ENCODE measurements at regions not wholly inside any gene's neighbourhood (a gene's known extent, or its start where the extent isn't known, plus 50 kb on each side); places are given as distances from the start of the nearest gene placed in this dataset.

GRCh38 chr12:91516695-91517047, 334.1 kb upstream of the DCN start:
- H3K4me1 ChIP-seq (ENCODE audit: low read length), result no peaks in the 10 kb centered on the region
- H3K9me2 ChIP-seq (replicated peaks; ENCODE audit: insufficient read depth, low read length), result no peaks in the 10 kb centered on the region
- H3K36me3 ChIP-seq (replicated peaks; ENCODE audit: insufficient read depth, low read length), result no peaks in the 10 kb centered on the region

GRCh38 chr12:91515944-91516694, 333.5 kb upstream of the DCN start:
- no peak for DNase-seq
- Histone ChIP-seq H3K79me2 (ENCODE audit: low read length) (no peaks in the 10 kb centered on the region), H3K27ac (ENCODE audit: low read length) (no peak overlapping the region), H4K20me1 (ENCODE audit: insufficient read depth, low read length) (no peaks in the 10 kb centered on the region), H3K27me3 (replicated peaks; ENCODE audit: insufficient read depth, low read length) (no peaks in the 10 kb centered on the region), H3K36me3 (replicated peaks; ENCODE audit: insufficient read depth, low read length) (no peaks in the 10 kb centered on the region), H3K4me1 (ENCODE audit: low read length) (no peaks in the 10 kb centered on the region), H3K4me2 (ENCODE audit: low read depth, low read length) (no peak overlapping the region), H3K9ac (ENCODE audit: low read length) (no peak overlapping the region), H2AFZ (ENCODE audit: low read length) (no peak overlapping the region), H3F3A (ENCODE audit: insufficient read depth, low read length) (no peaks in the 10 kb centered on the region), H3K9me2 (replicated peaks; ENCODE audit: insufficient read depth, low read length) (no peaks in the 10 kb centered on the region), H3K9me3 (replicated peaks; ENCODE audit: insufficient read depth, low read length) (no peaks in the 10 kb centered on the region), H3K4me3 (ENCODE audit: low read length) (no peak overlapping the region)
- TF ChIP-seq EZH2 (optimal IDR thresholded peaks at IDR 0.05; ENCODE audit: low read depth, low read length) (no peak), EZH2phosphoT487 (IDR thresholded peaks at IDR 0.05; ENCODE audit: low read length) (no peak), CTCF (IDR thresholded peaks at IDR 0.05; ENCODE audit: low read length) (no peak)

More at GRCh38 chr12:91516695-91517047, 334.1 kb upstream of the DCN start:
- no peaks in the 10 kb centered on the region for H3K79me2 ChIP-seq (ENCODE audit: low read length)
- no peak for DNase-seq
- H2AFZ ChIP-seq (ENCODE audit: low read length), result no peak overlapping the region
- H4K20me1 ChIP-seq (ENCODE audit: insufficient read depth, low read length), result no peaks in the 10 kb centered on the region
- H3K4me3 ChIP-seq (ENCODE audit: low read length), result no peak overlapping the region
- H3K27ac ChIP-seq (ENCODE audit: low read length), result no peak overlapping the region
- H3K9me3 ChIP-seq (replicated peaks; ENCODE audit: insufficient read depth, low read length), result no peaks in the 10 kb centered on the region
- H3K27me3 ChIP-seq (replicated peaks; ENCODE audit: insufficient read depth, low read length), result no peaks in the 10 kb centered on the region
- no peak for TF ChIP-seq EZH2 (optimal IDR thresholded peaks at IDR 0.05; ENCODE audit: low read depth, low read length)
- no peak overlapping the region for H3K4me2 ChIP-seq (ENCODE audit: low read depth, low read length)
- no peaks in the 10 kb centered on the region for H3F3A ChIP-seq (ENCODE audit: insufficient read depth, low read length)
- no peak overlapping the region for H3K9ac ChIP-seq (ENCODE audit: low read length)

- Histone ChIP-seq H2AFZ (ENCODE audit: low read length) (no peak overlapping the region), H3K27me3 (replicated peaks; ENCODE audit: insufficient read depth, low read length) (no peaks in the 10 kb centered on the region), H3K36me3 (replicated peaks; ENCODE audit: insufficient read depth, low read length) (no peaks in the 10 kb centered on the region), H3K9me3 (replicated peaks; ENCODE audit: insufficient read depth, low read length) (no peaks in the 10 kb centered on the region), H3K27ac (ENCODE audit: low read length) (no peak overlapping the region), H3K4me3 (ENCODE audit: low read length) (no peak overlapping the region), H3K9ac (ENCODE audit: low read length) (no peak overlapping the region), H3K79me2 (ENCODE audit: low read length) (no peaks in the 10 kb centered on the region), H3K4me1 (ENCODE audit: low read length) (no peaks in the 10 kb centered on the region), H3K9me2 (replicated peaks; ENCODE audit: insufficient read depth, low read length) (no peaks in the 10 kb centered on the region), H4K20me1 (ENCODE audit: insufficient read depth, low read length) (no peaks in the 10 kb centered on the region), H3F3A (ENCODE audit: insufficient read depth, low read length) (no peaks in the 10 kb centered on the region), H3K4me2 (ENCODE audit: low read depth, low read length) (no peak overlapping the region)
- no peak for DNase-seq
- no peak for TF ChIP-seq CTCF (IDR thresholded peaks at IDR 0.05; ENCODE audit: low read length)
- no peak for TF ChIP-seq EZH2phosphoT487 (IDR thresholded peaks at IDR 0.05; ENCODE audit: low read length)
- no peak for TF ChIP-seq EZH2 (optimal IDR thresholded peaks at IDR 0.05; ENCODE audit: low read depth, low read length)
Measured at GRCh38 chr12:91513313-91513712, 330.7 kb upstream of the DCN start.

GRCh38 chr12:91511795-91512420, 329.3 kb upstream of the DCN start:
- Histone ChIP-seq H3K9me3 (replicated peaks; ENCODE audit: insufficient read depth, low read length) (no peaks in the 10 kb centered on the region), H4K20me1 (ENCODE audit: insufficient read depth, low read length) (no peaks in the 10 kb centered on the region), H3K27me3 (replicated peaks; ENCODE audit: insufficient read depth, low read length) (no peaks in the 10 kb centered on the region), H3K36me3 (replicated peaks; ENCODE audit: insufficient read depth, low read length) (no peaks in the 10 kb centered on the region), H2AFZ (ENCODE audit: low read length) (no peak overlapping the region), H3K4me3 (ENCODE audit: low read length) (no peak overlapping the region), H3F3A (ENCODE audit: insufficient read depth, low read length) (no peaks in the 10 kb centered on the region), H3K9ac (ENCODE audit: low read length) (no peak overlapping the region), H3K4me2 (ENCODE audit: low read depth, low read length) (no peak overlapping the region), H3K27ac (ENCODE audit: low read length) (no peak overlapping the region), H3K4me1 (ENCODE audit: low read length) (peaks cover 8% of the 10 kb centered on the region), H3K9me2 (replicated peaks; ENCODE audit: insufficient read depth, low read length) (no peaks in the 10 kb centered on the region), H3K79me2 (ENCODE audit: low read length) (no peaks in the 10 kb centered on the region)
- TF ChIP-seq CTCF (IDR thresholded peaks at IDR 0.05; ENCODE audit: low read length) (no peak), EZH2 (optimal IDR thresholded peaks at IDR 0.05; ENCODE audit: low read depth, low read length) (no peak), EZH2phosphoT487 (IDR thresholded peaks at IDR 0.05; ENCODE audit: low read length) (no peak)
- DNase-seq, result no peak
